Astrocyte (in vitro differentiated cells and primary cell): ENCODE measurements at regions not wholly inside any gene's neighbourhood (a gene's known extent, or its start where the extent isn't known, plus 50 kb on each side); places are given as distances from the start of the nearest gene placed in this dataset.
"Not testable (repeated sequence)": the region's sequence is repeated elsewhere in the genome, so short reads cannot be mapped to it uniquely, and the experiment has no call there.

Experiments
- CTCF ChIP-seq: IDR thresholded peaks from 2 replicates; pipeline ENCODE4 v1.5.1; 2011; ENCODE audit warnings: low read depth, mild to moderate bottlenecking, inconsistent platforms, low read length, moderate library complexity; ENCODE audit not compliant: insufficient read depth
- EZH2 ChIP-seq: IDR thresholded peaks from 2 replicates; pipeline ENCODE4 v1.6.1; 2012; ENCODE audit warnings: mild to moderate bottlenecking, low read length, inconsistent platforms; ENCODE audit not compliant: insufficient read depth

- not testable (repeated sequence) for TF ChIP-seq CTCF, EZH2
Measured at GRCh38 chrX:93019841-93020240, 653.5 kb downstream of the NAP1L3 start.
